DMS114 treated with DMSO at 0.1 percent for 48 hours (cell line): ENCODE measurements at regions not wholly inside any gene's neighbourhood (a gene's known extent, or its start where the extent isn't known, plus 50 kb on each side); places are given as distances from the start of the nearest gene placed in this dataset.

ENCODE experiments used
- DNase-seq: peaks from one replicate; lab custom pipeline; 2025; ENCODE audit not compliant: unreplicated experiment; lab: John Stamatoyannopoulos, UW

GRCh38 chr10:129106314-129106713, 360.7 kb upstream of the MGMT start:
- no peak for DNase-seq

GRCh38 chr10:129107525-129107924, 359.5 kb upstream of the MGMT start:
- no peak for DNase-seq

- DNase-seq = no peak
Observed at GRCh38 chr10:129108378-129108777, 358.7 kb upstream of the MGMT start.

- no peak for DNase-seq
Observed at GRCh38 chr10:129108994-129109393, 358.0 kb upstream of the MGMT start.

- DNase-seq = no peak
Observed at GRCh38 chr10:129110780-129111179, 356.3 kb upstream of the MGMT start.

GRCh38 chr10:129111922-129112321, 355.1 kb upstream of the MGMT start:
- DNase-seq = no peak

GRCh38 chr10:129114588-129114987, 352.5 kb upstream of the MGMT start:
- no peak for DNase-seq

- DNase-seq = no peak
Observed at GRCh38 chr10:129116371-129116770, 350.7 kb upstream of the MGMT start.

GRCh38 chr10:129120441-129120840, 346.6 kb upstream of the MGMT start:
- no peak for DNase-seq

- no peak for DNase-seq
Observed at GRCh38 chr10:129122846-129123245, 344.2 kb upstream of the MGMT start.

GRCh38 chr10:129123428-129123827, 343.6 kb upstream of the MGMT start:
- no peak for DNase-seq

GRCh38 chr10:129126982-129127381, 340.1 kb upstream of the MGMT start:
- DNase-seq = peak; percentile 2

GRCh38 chr10:129131457-129132132, 335.4 kb upstream of the MGMT start:
- DNase-seq = no peak

- DNase-seq = no peak
Observed at GRCh38 chr10:129133856-129134255, 333.2 kb upstream of the MGMT start.

- DNase-seq = no peak
Observed at GRCh38 chr10:129134371-129134770, 332.7 kb upstream of the MGMT start.

GRCh38 chr10:129135624-129136023, 331.4 kb upstream of the MGMT start:
- no peak for DNase-seq

- no peak for DNase-seq
Observed at GRCh38 chr10:129136074-129136473, 331.0 kb upstream of the MGMT start.

GRCh38 chr10:129136951-129137350, 330.1 kb upstream of the MGMT start:
- DNase-seq = no peak

GRCh38 chr10:129140921-129141885, 325.8 kb upstream of the MGMT start:
- no peak for DNase-seq

GRCh38 chr10:129151281-129151680, 315.8 kb upstream of the MGMT start:
- DNase-seq = no peak

GRCh38 chr10:129156406-129156805, 310.6 kb upstream of the MGMT start:
- DNase-seq = no peak

- DNase-seq = no peak
Observed at GRCh38 chr10:129157185-129157584, 309.9 kb upstream of the MGMT start.
